Ishikawa (cell line): ENCODE measurements at regions not wholly inside any gene's neighbourhood (a gene's known extent, or its start where the extent isn't known, plus 50 kb on each side); places are given as distances from the start of the nearest gene placed in this dataset.

Experiments used
- EGR1 ChIP-seq: IDR thresholded peaks from 2 replicates; pipeline ENCODE4 v1.6.1; 2012
- RAD21 ChIP-seq: IDR thresholded peaks from 2 replicates; pipeline ENCODE4 v1.6.1; 2012; ENCODE audit warnings: low read depth
- TAF1 ChIP-seq: IDR thresholded peaks from 2 replicates; pipeline ENCODE4 v1.6.1; 2012; ENCODE audit warnings: low read depth, mild to moderate bottlenecking
- ZBTB7A ChIP-seq: IDR thresholded peaks from 2 replicates; pipeline ENCODE4 v1.6.1; 2012; ENCODE audit warnings: low read depth
- TF ChIP-seq, protein P1 (sequence below): IDR thresholded peaks from 2 replicates; pipeline ENCODE4 v1.6.1; 2012
- TF ChIP-seq, protein P2 (sequence below): IDR thresholded peaks from 2 replicates; pipeline ENCODE4 v1.6.1; 2012; ENCODE audit warnings: low read depth, mild to moderate bottlenecking

DNA sequence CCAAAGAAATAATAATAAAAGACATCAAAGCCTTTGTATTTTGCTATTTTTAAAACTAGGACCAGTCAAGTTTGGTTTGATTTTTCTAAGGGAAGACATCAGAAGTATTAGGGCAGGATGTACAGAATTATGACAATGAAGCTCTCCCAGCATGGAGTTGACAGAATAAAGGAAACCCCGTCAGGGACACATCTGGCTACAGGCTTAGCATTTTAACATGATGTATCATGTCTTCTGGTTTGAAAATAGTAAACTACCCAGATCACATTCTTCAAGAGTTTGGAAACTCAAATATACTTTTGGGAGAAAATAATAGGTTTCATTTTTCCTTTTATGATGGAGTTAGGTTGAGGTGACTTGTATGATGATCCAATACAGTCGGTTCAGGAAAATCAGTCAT is 552.0 kb upstream of the CDH2 start:
- TF ChIP-seq, protein P1, sequence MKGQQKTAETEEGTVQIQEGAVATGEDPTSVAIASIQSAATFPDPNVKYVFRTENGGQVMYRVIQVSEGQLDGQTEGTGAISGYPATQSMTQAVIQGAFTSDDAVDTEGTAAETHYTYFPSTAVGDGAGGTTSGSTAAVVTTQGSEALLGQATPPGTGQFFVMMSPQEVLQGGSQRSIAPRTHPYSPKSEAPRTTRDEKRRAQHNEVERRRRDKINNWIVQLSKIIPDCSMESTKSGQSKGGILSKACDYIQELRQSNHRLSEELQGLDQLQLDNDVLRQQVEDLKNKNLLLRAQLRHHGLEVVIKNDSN: no peak
- TF ChIP-seq RAD21: no peak
- TF ChIP-seq, protein P2, sequence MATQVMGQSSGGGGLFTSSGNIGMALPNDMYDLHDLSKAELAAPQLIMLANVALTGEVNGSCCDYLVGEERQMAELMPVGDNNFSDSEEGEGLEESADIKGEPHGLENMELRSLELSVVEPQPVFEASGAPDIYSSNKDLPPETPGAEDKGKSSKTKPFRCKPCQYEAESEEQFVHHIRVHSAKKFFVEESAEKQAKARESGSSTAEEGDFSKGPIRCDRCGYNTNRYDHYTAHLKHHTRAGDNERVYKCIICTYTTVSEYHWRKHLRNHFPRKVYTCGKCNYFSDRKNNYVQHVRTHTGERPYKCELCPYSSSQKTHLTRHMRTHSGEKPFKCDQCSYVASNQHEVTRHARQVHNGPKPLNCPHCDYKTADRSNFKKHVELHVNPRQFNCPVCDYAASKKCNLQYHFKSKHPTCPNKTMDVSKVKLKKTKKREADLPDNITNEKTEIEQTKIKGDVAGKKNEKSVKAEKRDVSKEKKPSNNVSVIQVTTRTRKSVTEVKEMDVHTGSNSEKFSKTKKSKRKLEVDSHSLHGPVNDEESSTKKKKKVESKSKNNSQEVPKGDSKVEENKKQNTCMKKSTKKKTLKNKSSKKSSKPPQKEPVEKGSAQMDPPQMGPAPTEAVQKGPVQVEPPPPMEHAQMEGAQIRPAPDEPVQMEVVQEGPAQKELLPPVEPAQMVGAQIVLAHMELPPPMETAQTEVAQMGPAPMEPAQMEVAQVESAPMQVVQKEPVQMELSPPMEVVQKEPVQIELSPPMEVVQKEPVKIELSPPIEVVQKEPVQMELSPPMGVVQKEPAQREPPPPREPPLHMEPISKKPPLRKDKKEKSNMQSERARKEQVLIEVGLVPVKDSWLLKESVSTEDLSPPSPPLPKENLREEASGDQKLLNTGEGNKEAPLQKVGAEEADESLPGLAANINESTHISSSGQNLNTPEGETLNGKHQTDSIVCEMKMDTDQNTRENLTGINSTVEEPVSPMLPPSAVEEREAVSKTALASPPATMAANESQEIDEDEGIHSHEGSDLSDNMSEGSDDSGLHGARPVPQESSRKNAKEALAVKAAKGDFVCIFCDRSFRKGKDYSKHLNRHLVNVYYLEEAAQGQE: no peak
- no peak for TF ChIP-seq TAF1
- TF ChIP-seq EGR1: no peak
- TF ChIP-seq ZBTB7A: no peak
